IMR-90 (cell line): ENCODE measurements at regions not wholly inside any gene's neighbourhood (a gene's known extent, or its start where the extent isn't known, plus 50 kb on each side); places are given as distances from the start of the nearest gene placed in this dataset.

Experiments
- ATAC-seq: fragments of 200-7000 bp; cut with Tn5 transposase; 2 replicates; pipeline ENCODE4 v1.9.1; 2020; ENCODE audit warnings: low read depth, mild to moderate bottlenecking, moderate library complexity
- BruUV-seq: library from RNA; stranded (reverse); fragments of 400-500 nt; replicated peaks from 2 replicates; lab custom pipeline; 2021; lab: Mats Ljungman, UMichigan
- CTCF ChIA-PET: fragments of 300-600 bp; formaldehyde crosslinking; extraction: SDS; loops from one replicate; lab custom pipeline; 2021; ENCODE audit warnings: antibody characterized with exemption; lab: Yijun Ruan, JAX
- POLR2A ChIA-PET: fragments of 300-600 bp; sonication (Branson Sonifier 250); formaldehyde crosslinking; loops from one replicate; lab custom pipeline; 2022; ENCODE audit warnings: antibody characterized with exemption; ENCODE audit not compliant: unreplicated experiment; lab: Charles Lee
- DNase-seq: peaks from one replicate; pipeline ENCODE4 v3.0.0; 2013
- H2AFZ ChIP-seq: replicated peaks from 2 replicates; pipeline ENCODE3; 2013; ENCODE audit warnings: low read length, mild to moderate bottlenecking; ENCODE audit not compliant: poor library complexity
- H2AK5ac ChIP-seq: 2 replicates; pipeline ENCODE4 v1.6.1; 2013; ENCODE audit warnings: low read depth, low read length, inconsistent platforms
- H2AK9ac ChIP-seq: replicated peaks from 2 replicates; pipeline ENCODE3; 2013; ENCODE audit warnings: mild to moderate bottlenecking, low read depth, low read length, moderate library complexity; ENCODE audit not compliant: poor library complexity
- H2BK120ac ChIP-seq: 2 replicates; pipeline ENCODE4 v1.6.1; 2013; ENCODE audit warnings: low read depth, low read length, inconsistent platforms
- H2BK15ac ChIP-seq: 3 replicates; pipeline ENCODE4 v1.6.1; 2013; ENCODE audit warnings: low read depth, low read length, inconsistent platforms
- H2BK20ac ChIP-seq: 2 replicates; pipeline ENCODE4 v1.6.1; 2013; ENCODE audit warnings: low read depth, mild to moderate bottlenecking, inconsistent platforms, low read length, moderate library complexity
- H2BK5ac ChIP-seq: 2 replicates; pipeline ENCODE4 v1.6.1; 2013; ENCODE audit warnings: mild to moderate bottlenecking, low read depth, low read length, inconsistent platforms; ENCODE audit not compliant: poor library complexity, severe bottlenecking
- H3K14ac ChIP-seq: replicated peaks from 2 replicates; pipeline ENCODE4 v1.6.1; 2013; ENCODE audit warnings: low read depth, low read length, inconsistent platforms
- H3K18ac ChIP-seq: 2 replicates; pipeline ENCODE4 v1.6.1; 2013; ENCODE audit warnings: low read depth, low read length, control low read depth
- H3K23ac ChIP-seq: 2 replicates; pipeline ENCODE4 v1.6.1; 2013; ENCODE audit warnings: low read depth, low read length, inconsistent platforms
- H3K27ac ChIP-seq: 2 replicates; pipeline ENCODE4 v1.5.1; 2013; ENCODE audit warnings: mild to moderate bottlenecking, control low read depth, low read length; ENCODE audit not compliant: insufficient read depth
- H3K27me3 ChIP-seq: 2 replicates; pipeline ENCODE4 v1.6.1; 2013; ENCODE audit warnings: low read length; ENCODE audit not compliant: control insufficient read depth, insufficient read depth
- H3K36me3 ChIP-seq: 2 replicates; pipeline ENCODE4 v1.6.1; 2013; ENCODE audit warnings: low read length, mixed read lengths; ENCODE audit not compliant: control insufficient read depth, insufficient read depth
- H3K4ac ChIP-seq: 2 replicates; pipeline ENCODE4 v1.6.1; 2013; ENCODE audit warnings: low read depth, low read length, inconsistent platforms
- H3K4me1 ChIP-seq: 2 replicates; pipeline ENCODE4 v1.6.1; 2013; ENCODE audit warnings: low read length, mixed read lengths; ENCODE audit not compliant: control insufficient read depth, insufficient read depth
- H3K4me2 ChIP-seq: 2 replicates; pipeline ENCODE4 v1.6.1; 2013; ENCODE audit warnings: low read depth, mild to moderate bottlenecking, control low read depth, low read length, moderate library complexity
- H3K4me3 ChIP-seq: 2 replicates; pipeline ENCODE4 v1.5.1; 2013; ENCODE audit warnings: low read depth, mild to moderate bottlenecking, control low read depth, low read length, moderate library complexity; ENCODE audit not compliant: insufficient read depth
- H3K56ac ChIP-seq: 2 replicates; pipeline ENCODE4 v1.6.1; 2013; ENCODE audit warnings: low read length, inconsistent platforms; ENCODE audit not compliant: insufficient read depth; ENCODE audit errors: extremely low read depth
- H3K79me1 ChIP-seq, 2 experiments: 2 replicates each; pipeline ENCODE4 v1.6.1; 2013; ENCODE audit warnings: low read length in 2 of 2, inconsistent platforms in 1 of 2, low read depth in 1 of 2
- H3K9ac ChIP-seq: 2 replicates; pipeline ENCODE4 v1.6.1; 2013; ENCODE audit warnings: low read depth, low read length, control low read depth
- H3K9me1 ChIP-seq: 2 replicates; pipeline ENCODE4 v1.6.1; 2013; ENCODE audit warnings: low read length, inconsistent platforms; ENCODE audit not compliant: insufficient read depth
- H3K9me3 ChIP-seq: 2 replicates; pipeline ENCODE4 v1.6.1; 2013; ENCODE audit warnings: low read length; ENCODE audit not compliant: control insufficient read depth, insufficient read depth
- H4K20me1 ChIP-seq: 2 replicates; pipeline ENCODE4 v1.6.1; 2013; ENCODE audit warnings: low read length, inconsistent platforms; ENCODE audit not compliant: insufficient read depth
- H4K5ac ChIP-seq: 2 replicates; pipeline ENCODE4 v1.6.1; 2013; ENCODE audit warnings: mild to moderate bottlenecking, low read depth, low read length, control low read depth
- H4K8ac ChIP-seq, 2 experiments: 2 replicates each; pipeline ENCODE4 v1.6.1; 2013; ENCODE audit warnings: low read depth in 2 of 2, low read length in 2 of 2, control low read depth in 1 of 2, inconsistent platforms in 1 of 2
- H4K91ac ChIP-seq: 2 replicates; pipeline ENCODE4 v1.6.1; 2013; ENCODE audit warnings: low read depth, low read length, inconsistent platforms; ENCODE audit not compliant: insufficient read depth
- MXI1 ChIP-seq: IDR thresholded peaks from 2 replicates; pipeline ENCODE4 v1.6.1; 2012; ENCODE audit warnings: low read depth, mild to moderate bottlenecking, low read length, moderate library complexity, borderline replicate concordance
- RAD21 ChIP-seq: IDR thresholded peaks from 2 replicates; pipeline ENCODE4 v1.6.1; 2012; ENCODE audit warnings: low read length, improper control_type of control experiment
- WGBS, 2 experiments: methylation state at CpG; one replicate each; pipeline versions ENCODE4 v1.1.5 to v1.1.7; 2013; ENCODE audit warnings: missing lambda C conversion rate in 2 of 2; ENCODE audit not compliant: insufficient read length in 1 of 2; ENCODE audit errors: extremely low coverage in 2 of 2; 5-methylcytosine and 5-hydroxymethylcytosine counted together
- dilution Hi-C: fragments of 300-500 bp; cut with HindIII; formaldehyde crosslinking; loops from one replicate; pipeline ENCODE4 v1.14.3; 2018; ENCODE audit warnings: low sequenced_read_pairs; ENCODE audit not compliant: unreplicated experiment
- in situ Hi-C: fragments of 300-500 bp; cut with MboI; formaldehyde crosslinking; loops from 3 replicates; pipeline ENCODE4 v1.14.3; 2019; ENCODE audit warnings: low sequenced_read_pairs, inconsistent platforms, mixed read lengths
- intact Hi-C: fragments of 100-400 bp; cut with micrococcal nuclease; formaldehyde crosslinking; loops from 2 replicates; pipeline ENCODE4 v1.10.0; 2022

DNA sequence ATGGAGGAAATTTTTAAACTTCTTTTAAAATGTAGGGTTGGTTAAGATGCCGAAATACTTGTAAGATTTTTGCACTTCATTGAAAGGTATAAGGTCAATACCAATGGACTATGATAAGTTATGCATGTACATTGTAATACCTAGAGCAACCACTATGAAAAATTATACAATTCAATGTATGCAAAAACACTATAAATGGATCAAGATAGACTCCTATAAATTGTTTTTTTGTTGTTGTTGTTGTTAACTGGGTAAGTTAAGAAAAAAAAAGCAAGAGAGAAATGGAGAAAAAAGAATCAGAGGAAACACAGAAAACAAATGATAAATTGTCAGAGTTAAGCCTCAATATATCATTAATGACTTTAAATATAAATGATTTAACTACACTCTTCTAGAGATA, 421.2 kb downstream of the TMEM182 start:
- Histone ChIP-seq H3K27ac (no peak overlapping the region), H2AK9ac (no peak overlapping the region)

More for the DNA sequence above, 421.2 kb downstream of the TMEM182 start:
- no peak overlapping the region for H4K91ac ChIP-seq
- H3K79me1 ChIP-seq, result no peaks in the 10 kb centered on the region
- no peak overlapping the region for H2AFZ ChIP-seq
- no peak overlapping the region for H3K56ac ChIP-seq
- CTCF ChIA-PET, result no interaction called here
- no peak overlapping the region for H3K14ac ChIP-seq
- H4K20me1 ChIP-seq, result no peaks in the 10 kb centered on the region
- no peak overlapping the region for H3K4ac ChIP-seq
- H2BK120ac ChIP-seq, result no peak overlapping the region
- H2BK20ac ChIP-seq, result no peak overlapping the region
- H2AK5ac ChIP-seq, result no peak overlapping the region
- no peak for DNase-seq
- H2BK5ac ChIP-seq, result no peak overlapping the region
- H3K4me3 ChIP-seq, result no peak overlapping the region
- ATAC-seq, result no peak
- in situ Hi-C loops, result no loop called here
- H4K5ac ChIP-seq, result no peak overlapping the region
- no peak overlapping the region for H3K9ac ChIP-seq
- no peak overlapping the region for H3K4me2 ChIP-seq
- BruUV-seq, result no TSS peak
- H3K9me1 ChIP-seq, result no peaks in the 10 kb centered on the region
- no peaks in the 10 kb centered on the region for H3K36me3 ChIP-seq
- TF ChIP-seq RAD21 (no peak), MXI1 (no peak)
- no peaks in the 10 kb centered on the region for H3K4me1 ChIP-seq
- POLR2A ChIA-PET, result no interaction called here
- intact Hi-C loops, result no loop called here
- WGBS, 2 experiments, result no CpG with 5 or more reads among the region's 1 CpG
- no peak overlapping the region for H3K18ac ChIP-seq
- H3K23ac ChIP-seq, result no peak overlapping the region
- dilution Hi-C loops, result no loop called here
- no peaks in the 10 kb centered on the region for H3K27me3 ChIP-seq
- H3K9me3 ChIP-seq, result peaks cover 2% of the 10 kb centered on the region; the same call in 1 of the 2 replicates
- no peak overlapping the region for H2BK15ac ChIP-seq
- no peak overlapping the region for H4K8ac ChIP-seq
